Right lobe of liver (tissue), 6 donors: ENCODE measurements at regions not wholly inside any gene's neighbourhood (a gene's known extent, or its start where the extent isn't known, plus 50 kb on each side); places are given as distances from the start of the nearest gene placed in this dataset.

Source experiments
- ATAC-seq, 4 donors: fragments of 200-7000 bp; cut with Tn5 transposase; one replicate each; pipeline ENCODE4 v1.9.1; 2020; ENCODE audit warnings: mild to moderate bottlenecking in 4 of 4, moderate library complexity in 4 of 4
- DNase-seq, 3 donors: peaks; one replicate each; pipeline ENCODE4 v3.0.0-alpha.2; 2020
- H3K27ac ChIP-seq, 3 donors: fragments of 200-600 bp; one replicate each; pipeline ENCODE4 v1.8.0; 2022
- H3K27me3 ChIP-seq, 2 donors: fragments of 200-600 bp; one replicate each; pipeline ENCODE4 v1.8.0; 2022
- H3K36me3 ChIP-seq, 4 donors: fragments of 200-600 bp; sonication (generic) in 1 of 4; one replicate each; pipeline versions ENCODE4 v1.5.1 to v1.8.0; 2017 to 2022; ENCODE audit warnings: control low read depth in 1 of 4
- H3K4me1 ChIP-seq, 4 donors: fragments of 200-600 bp; sonication (generic) in 1 of 4; one replicate each; pipeline versions ENCODE4 v1.5.1 to v1.8.0; 2017 to 2022; ENCODE audit warnings: control low read depth in 1 of 4
- H3K4me3 ChIP-seq, 3 donors: fragments of 200-600 bp; one replicate each; pipeline ENCODE4 v1.8.0; 2022
- H3K9me3 ChIP-seq, 4 donors: fragments of 200-600 bp; sonication (generic) in 1 of 4; one replicate each; pipeline versions ENCODE4 v1.5.1 to v1.8.0; 2017 to 2022; ENCODE audit warnings: control low read depth in 1 of 4
- POLR2A ChIP-seq: fragments of 450-650 bp; IDR thresholded peaks from one replicate; pipeline ENCODE4 v1.6.1; 2017; ENCODE audit warnings: antibody characterized with exemption, mild to moderate bottlenecking
- WGBS: methylation state at CpG from one replicate; pipeline ENCODE4 v1.1.6; 2018; ENCODE audit warnings: low coverage, low lambda C conversion rate; ENCODE audit not compliant: insufficient coverage; ENCODE audit errors: missing lambda C conversion rate; 5-methylcytosine and 5-hydroxymethylcytosine counted together
- intact Hi-C, 2 donors: fragments of 100-400 bp; cut with DNase I; formaldehyde crosslinking; loops; one replicate each; pipeline versions ENCODE4 v1.11.2 to v1.14.1; 2022
- TF ChIP-seq, protein P1 (sequence below), 4 donors: fragments of 200-600 bp in 3 of 4; fragments of 450-650 bp in 1 of 4; IDR thresholded peaks; one replicate each; pipeline versions ENCODE4 v1.5.1 to v1.8.0; 2016 to 2022; ENCODE audit warnings: antibody characterized with exemption in 4 of 4, mild to moderate bottlenecking in 2 of 4
- donor health status: DM: no; HTN: yes; CAD: no.
- donor health status: DM: no; HTN: no; CAD: no.
- donor health status: DM: no; HTN: no; CAD: no.
- donor health status: DM: no; HTN: yes; CAD: no.
- donor health status: DM: no; HTN: yes; CAD: no.

DNA sequence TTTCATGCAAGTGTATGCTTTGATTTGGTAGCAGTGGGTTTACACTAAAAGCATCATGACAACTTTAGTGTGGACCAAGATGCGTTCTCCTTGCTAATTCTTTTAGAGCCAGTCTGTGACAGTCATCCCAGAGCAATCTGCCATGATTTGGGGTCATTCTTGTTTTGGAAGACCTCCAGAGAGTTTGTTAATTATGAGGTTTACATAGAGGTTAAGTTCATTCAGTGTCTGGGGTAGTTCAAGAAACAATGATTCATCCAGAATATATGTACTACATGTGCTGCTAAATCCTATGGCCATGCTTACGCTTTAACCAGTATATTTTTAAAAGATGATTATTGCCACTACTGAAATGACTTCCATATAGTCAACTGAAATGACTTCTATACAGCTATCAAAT lies 328.5 kb upstream of the AGA start:
- Histone ChIP-seq H3K4me3 (no peak overlapping the region), H3K36me3 (no peaks in the 10 kb centered on the region), H3K27ac (no peak overlapping the region), H3K4me1 (no peaks in the 10 kb centered on the region), H3K27me3 (no peaks in the 10 kb centered on the region), H3K9me3 (no peaks in the 10 kb centered on the region)
- WGBS: 66% methylated on average over 2 of the region's 2 CpGs
- TF ChIP-seq, protein P1, sequence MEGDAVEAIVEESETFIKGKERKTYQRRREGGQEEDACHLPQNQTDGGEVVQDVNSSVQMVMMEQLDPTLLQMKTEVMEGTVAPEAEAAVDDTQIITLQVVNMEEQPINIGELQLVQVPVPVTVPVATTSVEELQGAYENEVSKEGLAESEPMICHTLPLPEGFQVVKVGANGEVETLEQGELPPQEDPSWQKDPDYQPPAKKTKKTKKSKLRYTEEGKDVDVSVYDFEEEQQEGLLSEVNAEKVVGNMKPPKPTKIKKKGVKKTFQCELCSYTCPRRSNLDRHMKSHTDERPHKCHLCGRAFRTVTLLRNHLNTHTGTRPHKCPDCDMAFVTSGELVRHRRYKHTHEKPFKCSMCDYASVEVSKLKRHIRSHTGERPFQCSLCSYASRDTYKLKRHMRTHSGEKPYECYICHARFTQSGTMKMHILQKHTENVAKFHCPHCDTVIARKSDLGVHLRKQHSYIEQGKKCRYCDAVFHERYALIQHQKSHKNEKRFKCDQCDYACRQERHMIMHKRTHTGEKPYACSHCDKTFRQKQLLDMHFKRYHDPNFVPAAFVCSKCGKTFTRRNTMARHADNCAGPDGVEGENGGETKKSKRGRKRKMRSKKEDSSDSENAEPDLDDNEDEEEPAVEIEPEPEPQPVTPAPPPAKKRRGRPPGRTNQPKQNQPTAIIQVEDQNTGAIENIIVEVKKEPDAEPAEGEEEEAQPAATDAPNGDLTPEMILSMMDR (IDR thresholded peaks at IDR 0.05): no peak
- no peak for TF ChIP-seq POLR2A
- ATAC-seq: no peak
- intact Hi-C loops: no loop called here
- DNase-seq: no peak

DNA sequence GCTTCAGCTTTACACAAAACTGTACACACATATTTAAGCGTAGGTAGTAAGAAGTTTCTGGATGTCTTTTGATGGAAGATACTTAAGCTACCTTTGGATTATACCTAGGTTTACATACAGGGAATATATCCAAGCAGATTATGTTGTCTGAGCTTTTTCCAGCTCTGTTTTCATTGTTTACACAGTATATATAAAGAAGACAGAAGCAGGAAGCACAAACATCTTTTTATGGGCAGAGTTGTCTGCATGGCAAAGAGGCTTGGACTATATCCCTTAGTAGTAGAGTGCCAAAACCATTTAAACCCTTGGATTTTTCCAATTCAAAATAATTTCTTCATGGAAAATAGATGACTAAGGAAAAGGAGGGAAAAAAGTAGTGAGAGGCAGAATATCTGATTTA lies 329.4 kb upstream of the AGA start:
- WGBS: 71% methylated on average over 1 of the region's 1 CpG
- Histone ChIP-seq H3K27ac (no peak overlapping the region), H3K4me1 (no peaks in the 10 kb centered on the region), H3K9me3 (no peaks in the 10 kb centered on the region), H3K36me3 (no peaks in the 10 kb centered on the region), H3K27me3 (no peaks in the 10 kb centered on the region), H3K4me3 (no peak overlapping the region)
- TF ChIP-seq, protein P1 (IDR thresholded peaks at IDR 0.05): no peak
- TF ChIP-seq POLR2A: no peak
- intact Hi-C loops: no loop called here
- DNase-seq (no peak), ATAC-seq (no peak)

DNA sequence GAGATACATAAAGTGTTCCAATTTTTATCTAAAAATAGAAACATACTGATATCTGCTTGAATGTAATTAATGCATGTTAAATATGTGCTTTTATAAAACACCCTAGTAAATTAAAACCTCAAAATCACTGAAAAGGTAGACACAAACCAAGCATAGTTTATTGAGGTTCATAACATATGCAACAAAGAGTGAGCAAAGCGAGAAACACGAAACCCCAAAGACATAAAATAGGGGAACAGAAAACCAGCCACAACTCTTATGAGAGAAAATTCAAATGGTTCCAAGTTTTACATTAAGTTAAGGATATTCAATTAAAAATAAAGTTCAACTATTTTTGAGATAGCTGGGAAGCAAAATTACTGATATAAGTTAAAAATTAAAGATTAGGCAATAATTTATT lies 336.4 kb upstream of the AGA start:
- Histone ChIP-seq H3K9me3 (no peaks in the 10 kb centered on the region), H3K36me3 (no peaks in the 10 kb centered on the region), H3K4me3 (no peak overlapping the region), H3K27ac (no peak overlapping the region), H3K27me3 (no peaks in the 10 kb centered on the region), H3K4me1 (no peaks in the 10 kb centered on the region)
- intact Hi-C loops: no loop called here
- DNase-seq (no peak), ATAC-seq (no peak)
- TF ChIP-seq POLR2A: no peak
- TF ChIP-seq, protein P1 (IDR thresholded peaks at IDR 0.05): no peak
- 76% methylated on average over 2 of the region's 2 CpGs for WGBS

DNA sequence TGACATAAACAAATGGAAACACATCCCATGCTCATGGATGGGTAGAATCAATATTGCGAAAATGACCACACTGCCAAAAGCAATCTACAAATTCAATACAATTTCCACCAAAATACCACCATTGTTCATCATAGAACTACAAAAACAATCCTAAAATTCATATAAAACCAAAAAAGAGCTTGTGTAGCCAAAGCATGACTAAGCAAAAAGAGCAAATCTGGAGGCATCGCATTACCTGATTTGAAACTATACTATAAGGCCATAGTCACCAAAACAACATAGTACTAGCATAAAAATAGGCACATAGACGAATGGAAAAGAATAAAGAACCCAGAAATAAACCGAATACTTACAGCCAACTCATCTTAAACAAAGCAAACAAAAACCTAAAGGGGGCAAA lies 342.8 kb upstream of the AGA start:
- no peak overlapping the region for H3K4me3 ChIP-seq
- no peaks in the 10 kb centered on the region for H3K36me3 ChIP-seq
- H3K9me3 ChIP-seq: no peaks in the 10 kb centered on the region
- intact Hi-C loops: no loop called here
- H3K27me3 ChIP-seq: no peaks in the 10 kb centered on the region
- no peak for TF ChIP-seq POLR2A
- TF ChIP-seq, protein P1 (IDR thresholded peaks at IDR 0.05): no peak
- DNase-seq (no peak), ATAC-seq (no peak)
- 53% methylated on average over 4 of the region's 4 CpGs for WGBS
- no peak overlapping the region for H3K27ac ChIP-seq
- H3K4me1 ChIP-seq: no peaks in the 10 kb centered on the region

DNA sequence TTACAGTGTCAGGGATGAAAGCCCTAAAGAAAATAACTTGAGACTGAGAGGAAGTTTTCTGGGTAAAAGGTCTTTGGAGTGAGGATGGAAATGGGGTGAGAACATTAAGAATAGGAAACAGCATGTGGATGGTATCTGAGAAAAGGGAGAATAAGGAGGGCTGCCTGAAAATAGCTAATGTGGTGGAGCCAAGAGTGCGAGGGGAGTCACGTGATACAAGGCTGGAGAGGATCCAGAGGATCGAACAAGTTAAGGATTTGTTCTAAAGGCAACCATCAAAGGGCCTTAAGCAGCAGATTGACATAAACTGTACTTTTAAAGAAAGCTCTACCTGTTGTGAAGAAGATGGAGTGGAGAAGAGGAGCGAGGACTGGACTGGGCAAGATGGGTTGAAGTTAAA lies 347.4 kb upstream of the AGA start:
- H3K27ac ChIP-seq: no peak overlapping the region
- no peaks in the 10 kb centered on the region for H3K36me3 ChIP-seq
- no peak for ATAC-seq
- no peak for DNase-seq
- no peak overlapping the region for H3K4me3 ChIP-seq
- TF ChIP-seq, protein P1 (IDR thresholded peaks at IDR 0.05): no peak
- TF ChIP-seq POLR2A: no peak
- intact Hi-C loops: no loop called here
- 43% methylated on average over 4 of the region's 4 CpGs for WGBS
- no peaks in the 10 kb centered on the region for H3K4me1 ChIP-seq
- no peaks in the 10 kb centered on the region for H3K27me3 ChIP-seq
- H3K9me3 ChIP-seq: no peaks in the 10 kb centered on the region
